Retina (tissue), 1 donor: ENCODE measurements at regions not wholly inside any gene's neighbourhood (a gene's known extent, or its start where the extent isn't known, plus 50 kb on each side); places are given as distances from the start of the nearest gene placed in this dataset.

Experiments
- DNase-seq: peaks from one replicate; pipeline ENCODE4 v3.0.0-alpha.2; 2016

DNA sequence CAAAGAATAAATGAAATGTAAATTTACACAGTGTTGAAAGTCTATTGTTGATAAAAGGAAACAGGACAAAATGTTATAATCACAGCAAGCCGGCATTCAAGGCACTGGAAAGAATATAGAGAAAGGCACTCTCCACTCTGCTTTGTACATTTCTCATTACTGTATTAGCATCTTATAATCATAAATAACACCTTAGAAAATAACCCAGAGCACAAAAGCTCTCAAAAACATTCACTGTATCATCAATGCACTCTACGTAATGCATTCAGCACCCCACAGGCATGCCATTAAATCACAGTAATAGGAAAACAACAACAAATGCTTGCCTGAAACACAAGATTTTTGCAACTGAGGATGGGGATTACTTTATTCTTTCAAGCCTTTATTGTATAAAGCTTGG is 75.3 kb upstream of the TRPC3 start:
- no peak for DNase-seq

- DNase-seq: peak; percentile 9
These were observed 65.4 kb upstream of the TRPC3 start for GRCh38 chr4:122017296-122017695.

GRCh38 chr4:122015203-122015602 is 63.3 kb upstream of the TRPC3 start:
- no peak for DNase-seq

DNA sequence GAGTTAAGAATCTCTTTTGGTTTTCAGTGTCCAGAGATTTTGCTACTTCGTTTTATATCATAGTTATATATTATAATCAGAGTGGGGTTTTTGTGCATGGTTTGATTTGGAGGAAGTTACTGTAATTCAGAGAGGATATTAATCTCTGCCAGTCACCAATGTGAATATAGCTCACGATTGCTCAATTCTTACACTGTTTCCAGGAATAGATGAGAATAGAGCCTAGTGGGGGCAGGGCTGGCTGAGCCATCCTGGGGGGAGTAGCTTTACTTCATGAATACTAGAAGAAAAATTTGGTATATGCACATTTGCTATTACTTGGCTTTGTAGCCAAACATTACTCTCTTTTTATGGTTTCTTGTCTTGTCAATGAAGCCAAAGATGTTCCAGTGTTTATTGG is 60.9 kb upstream of the TRPC3 start:
- DNase-seq: no peak

GRCh38 chr4:122010610-122011009 is 58.8 kb upstream of the TRPC3 start:
- no peak for DNase-seq

- no peak for DNase-seq
These were observed 57.7 kb upstream of the TRPC3 start for GRCh38 chr4:122009524-122009923.

- DNase-seq: no peak
These were observed 55.2 kb upstream of the TRPC3 start for GRCh38 chr4:122007016-122007415.

GRCh38 chr4:122005064-122005755 is 53.4 kb upstream of the TRPC3 start:
- DNase-seq: no peak

DNA sequence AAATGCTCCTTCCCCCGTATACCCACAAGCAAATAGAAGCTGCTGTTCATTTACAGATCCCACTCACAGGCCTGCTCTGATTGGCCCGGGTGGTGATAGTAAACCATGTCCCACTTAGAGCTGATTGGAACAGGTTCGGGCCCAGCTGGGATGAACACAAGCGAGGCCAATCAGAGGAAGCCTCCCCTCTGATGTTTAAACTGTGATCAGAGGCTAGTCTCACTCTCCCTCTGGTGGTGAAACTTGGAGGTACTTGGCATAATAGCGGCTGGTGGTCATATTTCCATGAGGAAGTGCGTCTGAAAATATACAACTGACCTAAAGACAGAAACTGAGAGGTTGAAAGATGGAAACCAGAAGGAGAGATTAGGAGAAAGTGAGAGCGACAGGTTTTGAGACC is 51.5 kb upstream of the TRPC3 start:
- DNase-seq: no peak
